ENCODE measurements at regions not wholly inside any gene's neighbourhood (a gene's known extent, or its start where the extent isn't known, plus 50 kb on each side); places are given as distances from the start of the nearest gene placed in this dataset.

DNA sequence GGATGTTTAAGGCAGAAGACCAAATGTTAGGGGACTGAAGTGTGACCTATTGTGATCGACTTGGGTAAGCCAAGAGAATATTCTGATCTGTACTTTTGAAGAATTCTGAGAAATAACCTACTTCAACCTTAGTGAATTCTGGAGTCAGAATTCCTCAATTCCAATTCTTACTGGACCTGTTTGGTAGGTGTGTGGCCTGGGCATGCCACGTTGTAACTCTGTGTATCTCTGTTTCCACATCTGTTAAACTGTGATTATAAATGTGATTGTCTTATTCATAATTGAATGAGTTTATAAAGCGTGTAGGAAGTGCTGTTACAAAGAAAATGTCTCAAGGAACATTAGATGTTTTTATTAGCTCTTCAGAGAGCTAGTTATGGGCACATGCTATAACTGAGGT, 64.5 kb downstream of the TUSC1 start:
- DNase-seq (ENCODE audit: low read depth): no peak

DNA sequence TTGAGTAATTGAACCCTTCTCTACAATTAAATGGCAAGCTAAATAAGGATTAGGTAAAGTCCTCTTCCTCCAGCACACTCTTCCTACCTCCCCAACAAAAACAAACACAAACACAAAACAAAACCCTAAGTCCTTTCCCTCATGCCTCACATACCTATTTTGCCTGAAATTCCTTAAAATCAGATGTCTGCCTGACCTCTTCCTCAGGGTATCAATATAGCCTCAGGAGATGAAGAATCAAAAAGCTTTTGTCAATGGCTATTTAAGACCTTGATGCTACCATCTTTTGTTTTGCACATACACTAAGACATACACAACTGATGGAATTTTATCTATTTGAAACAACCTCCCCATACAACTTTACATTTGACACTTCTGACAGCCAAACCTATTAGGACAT, 75.1 kb downstream of the TUSC1 start:
- no peak for DNase-seq (ENCODE audit: low read depth)

GRCh38 chr9:25602400-25603044, 75.7 kb downstream of the TUSC1 start:
- DNase-seq (ENCODE audit: low read depth): no peak

- DNase-seq (ENCODE audit: low read depth): no peak
Measured at GRCh38 chr9:25600501-25600900, 77.7 kb downstream of the TUSC1 start.

DNA sequence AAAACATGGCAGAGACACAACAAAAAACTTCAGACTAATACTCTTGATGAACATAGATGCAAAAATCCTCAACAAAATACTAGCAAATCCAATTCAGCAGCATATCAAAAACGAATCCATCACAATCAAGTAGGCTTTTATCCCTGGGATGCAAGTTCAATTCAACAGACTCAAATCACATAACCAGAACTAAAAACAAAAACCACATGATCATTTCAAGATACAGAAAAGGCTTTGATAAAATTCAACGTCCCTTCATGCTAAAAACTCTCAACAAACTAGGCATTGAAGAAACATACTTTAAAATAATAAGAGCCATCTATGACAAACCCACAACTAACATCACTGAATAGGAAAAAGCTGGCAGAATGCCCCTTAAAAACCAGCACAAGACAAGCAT, 93.6 kb downstream of the TUSC1 start:
- DNase-seq (ENCODE audit: low read depth): no peak

DNA sequence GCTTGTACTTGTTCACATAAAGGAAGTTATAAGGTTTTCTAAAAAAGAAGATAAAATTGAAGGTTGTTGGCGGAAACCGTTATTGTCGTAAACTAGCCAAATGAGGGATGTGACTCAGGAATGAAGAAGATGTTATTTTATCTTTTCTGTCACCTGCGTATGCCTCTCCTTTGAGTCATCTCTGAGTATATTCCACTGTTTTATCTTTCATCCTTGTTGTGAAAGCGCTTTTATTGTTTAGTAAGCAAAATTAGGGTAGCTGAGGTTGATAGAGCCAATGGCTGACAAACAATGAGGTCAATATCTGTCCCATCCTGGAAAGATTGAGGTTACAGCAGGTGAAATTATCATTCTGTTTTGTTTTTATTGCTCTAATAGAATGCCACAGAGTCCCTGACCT, 105.0 kb downstream of the TUSC1 start:
- DNase-seq (ENCODE audit: low read depth): no peak

- DNase-seq (ENCODE audit: low read depth): no peak
Measured at GRCh38 chr9:25571491-25571890, 106.8 kb downstream of the TUSC1 start.

- no peak for DNase-seq (ENCODE audit: low read depth)
Measured at GRCh38 chr9:25570802-25571201, 107.4 kb downstream of the TUSC1 start.

- DNase-seq (ENCODE audit: low read depth): no peak
Measured at GRCh38 chr9:25562101-25562500, 116.1 kb downstream of the TUSC1 start.

DNA sequence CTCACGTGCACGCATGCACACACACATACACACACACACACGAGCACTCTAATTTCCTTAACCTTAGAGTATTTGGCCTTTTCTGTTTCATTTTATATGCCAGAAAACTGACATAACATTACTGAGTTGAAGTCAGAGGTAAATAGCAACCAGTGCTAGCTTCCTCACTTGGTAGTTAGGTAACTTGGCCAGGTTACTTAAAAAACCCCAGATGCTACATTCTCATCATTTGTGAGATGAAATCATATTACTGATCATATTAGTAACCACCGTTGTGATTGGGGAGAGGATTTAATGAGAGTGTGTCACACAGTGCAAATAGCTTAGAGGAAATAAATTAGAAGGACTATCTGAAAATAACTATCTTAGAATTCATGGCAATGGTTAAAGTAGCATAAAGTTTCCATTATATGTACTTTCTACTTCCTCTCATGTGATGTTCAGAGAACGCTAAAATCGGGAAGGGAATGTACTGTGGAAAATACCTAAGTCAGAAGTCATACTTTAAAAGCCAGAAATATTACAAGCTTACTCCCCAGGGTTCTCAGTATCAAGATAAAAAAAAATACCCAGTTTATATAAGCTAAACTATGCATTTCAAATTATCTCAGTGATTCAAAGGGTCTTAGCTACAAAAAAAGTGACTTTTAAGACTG, 120.5 kb downstream of the TUSC1 start:
- DNase-seq (ENCODE audit: low read depth): no peak

DNA sequence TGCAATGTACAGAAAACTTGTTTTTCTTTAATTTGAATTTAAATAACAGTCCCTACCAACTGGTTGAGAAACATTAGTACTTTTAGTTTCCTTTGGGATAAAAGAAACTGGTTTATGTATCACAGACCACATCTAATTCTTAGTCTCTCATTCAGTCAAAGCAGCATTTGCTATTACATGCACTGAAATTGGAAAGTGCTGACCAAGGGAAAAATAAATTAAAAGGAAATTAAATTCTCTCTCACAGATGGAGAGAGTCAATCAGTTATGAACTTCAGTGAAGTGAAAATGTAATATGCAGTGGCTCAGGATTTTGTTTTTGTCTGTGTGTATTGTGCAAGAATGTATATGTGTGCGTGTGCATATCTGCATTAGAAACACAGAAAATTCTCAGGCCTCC, 121.7 kb downstream of the TUSC1 start:
- DNase-seq (ENCODE audit: low read depth): no peak

- no peak for DNase-seq (ENCODE audit: low read depth)
Measured at GRCh38 chr9:25548847-25549246, 129.4 kb downstream of the TUSC1 start.

- no peak for DNase-seq (ENCODE audit: low read depth)
Measured at GRCh38 chr9:25543806-25544205, 134.4 kb downstream of the TUSC1 start.

DNA sequence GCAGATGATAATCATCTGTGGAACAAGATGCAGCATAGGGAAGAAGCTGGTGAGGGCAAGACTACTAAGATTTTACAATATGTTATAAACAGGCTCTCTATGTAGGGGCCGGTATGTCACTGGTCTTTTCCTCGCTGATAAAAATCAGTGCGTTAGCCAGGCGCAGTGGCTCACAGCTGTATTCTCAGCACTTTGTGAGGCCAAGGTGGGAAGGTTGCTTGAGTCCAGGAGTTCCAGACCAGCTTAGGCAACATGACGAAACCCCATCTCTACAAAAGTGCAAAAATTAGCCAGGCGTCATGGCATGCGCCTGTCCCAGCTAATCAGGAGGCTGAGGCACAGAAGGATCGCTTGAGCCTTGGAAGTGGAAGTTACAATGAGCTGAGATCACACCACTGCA, 135.9 kb downstream of the TUSC1 start:
- no peak for DNase-seq (ENCODE audit: low read depth)

DNA sequence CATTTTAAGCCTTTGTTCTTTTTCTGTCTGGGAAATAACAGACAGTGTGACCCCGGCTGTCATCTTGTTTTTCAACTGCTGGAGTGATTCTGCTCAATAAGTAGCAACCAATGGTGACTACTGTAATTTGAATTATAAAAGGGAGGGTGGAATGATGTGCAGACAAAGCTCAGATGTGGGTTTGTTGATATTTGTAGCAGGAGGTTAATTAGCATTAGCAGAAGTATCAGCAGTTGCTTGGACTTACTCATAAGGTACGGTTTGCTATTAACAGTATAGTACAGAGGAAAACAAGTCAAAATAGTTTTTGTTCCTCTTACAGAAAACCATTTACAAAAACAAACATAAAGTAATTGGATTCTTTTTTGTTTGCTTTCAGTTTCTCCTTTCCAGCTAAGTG, 140.4 kb downstream of the TUSC1 start:
- no peak for DNase-seq (ENCODE audit: low read depth)

DNA sequence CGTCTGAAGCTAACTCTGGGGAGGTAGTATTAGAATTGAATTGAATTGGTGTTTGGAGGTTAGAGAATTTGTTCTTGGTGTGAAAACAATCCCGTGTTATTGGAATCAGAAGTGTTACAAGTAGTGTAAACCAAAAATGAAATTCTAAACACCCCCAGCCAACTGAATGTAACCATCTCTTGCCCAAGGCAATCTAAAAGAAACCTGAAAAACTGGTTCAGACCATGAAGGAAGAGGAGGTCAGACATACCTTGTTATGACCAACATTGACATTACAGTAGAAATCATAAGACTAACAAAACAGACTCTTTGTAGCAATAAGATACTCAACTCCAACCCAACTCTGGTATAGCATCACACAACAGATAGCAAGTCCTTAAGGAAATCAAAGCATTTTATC, 159.0 kb downstream of the TUSC1 start:
- no peak for DNase-seq (ENCODE audit: low read depth)

GRCh38 chr9:25517701-25518100, 160.5 kb downstream of the TUSC1 start:
- DNase-seq (ENCODE audit: low read depth): no peak

DNA sequence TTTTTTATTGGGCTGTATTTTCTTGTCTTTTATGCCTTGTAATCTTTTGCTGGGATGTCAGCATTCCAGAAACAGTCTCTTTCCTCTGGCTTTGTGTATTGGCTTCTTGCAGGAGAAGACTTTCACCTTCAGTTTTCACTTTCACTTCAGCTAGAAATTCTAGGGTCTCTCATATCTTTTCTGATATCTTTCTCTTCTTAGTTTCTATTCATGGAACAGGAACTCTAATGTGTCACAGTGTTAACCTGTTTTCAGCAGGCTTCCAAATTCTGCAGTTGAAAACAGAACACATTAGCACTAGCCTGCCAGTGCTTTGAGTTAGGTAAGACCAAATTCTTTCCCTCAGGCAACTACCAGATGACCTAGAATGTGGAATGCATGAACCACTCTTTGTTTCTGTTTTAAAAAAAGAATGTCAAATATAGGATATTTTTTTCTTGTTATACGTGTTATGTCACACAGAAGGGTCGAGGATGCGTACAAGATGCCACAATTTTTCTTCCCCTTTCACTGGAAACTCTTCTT, 164.7 kb downstream of the TUSC1 start:
- no peak for DNase-seq (ENCODE audit: low read depth)

DNA sequence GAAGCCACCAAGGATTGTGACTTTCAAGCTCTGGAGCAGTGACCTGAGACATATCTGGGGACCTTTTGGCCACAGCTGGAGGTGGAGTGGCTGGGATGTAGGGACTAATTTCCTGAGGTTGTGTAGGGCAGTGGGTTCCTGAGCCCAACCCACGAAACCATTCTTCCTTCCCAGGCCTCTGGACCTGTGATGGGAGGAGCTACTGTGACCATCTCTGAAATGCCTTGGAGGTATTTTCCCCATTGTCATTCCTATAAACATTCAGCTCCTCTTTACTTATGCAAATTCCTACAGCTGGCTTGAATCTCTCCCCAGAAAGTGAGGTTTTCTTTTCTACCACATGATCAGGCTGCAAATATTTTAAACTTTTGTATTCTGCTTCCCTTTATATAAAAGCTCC, 172.6 kb downstream of the TUSC1 start:
- DNase-seq (ENCODE audit: low read depth): no peak

- DNase-seq (ENCODE audit: low read depth): no peak
Measured at GRCh38 chr9:25481372-25481771, 196.9 kb downstream of the TUSC1 start.

DNA sequence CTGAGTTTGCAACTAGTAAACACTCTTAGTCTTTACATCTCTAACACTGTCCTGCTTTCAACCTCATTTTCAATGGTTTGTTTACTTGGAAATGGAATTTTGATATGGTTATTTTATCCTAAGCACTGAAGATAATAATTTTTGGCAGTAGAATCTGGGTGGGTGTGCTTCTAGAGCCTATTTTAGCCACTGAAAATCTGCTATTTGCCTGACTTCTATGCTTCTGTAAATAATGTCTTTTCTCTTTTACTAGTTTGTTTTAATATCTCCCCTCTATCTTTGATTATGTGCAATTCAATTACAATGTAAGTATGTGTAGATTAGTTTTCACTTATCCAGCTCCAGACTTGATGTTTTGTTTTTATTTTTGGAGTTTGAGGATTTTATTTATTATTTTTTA, 197.5 kb downstream of the TUSC1 start:
- DNase-seq (ENCODE audit: low read depth): no peak

GRCh38 chr9:25472681-25473080, 205.6 kb downstream of the TUSC1 start:
- DNase-seq (ENCODE audit: low read depth): no peak

DNA sequence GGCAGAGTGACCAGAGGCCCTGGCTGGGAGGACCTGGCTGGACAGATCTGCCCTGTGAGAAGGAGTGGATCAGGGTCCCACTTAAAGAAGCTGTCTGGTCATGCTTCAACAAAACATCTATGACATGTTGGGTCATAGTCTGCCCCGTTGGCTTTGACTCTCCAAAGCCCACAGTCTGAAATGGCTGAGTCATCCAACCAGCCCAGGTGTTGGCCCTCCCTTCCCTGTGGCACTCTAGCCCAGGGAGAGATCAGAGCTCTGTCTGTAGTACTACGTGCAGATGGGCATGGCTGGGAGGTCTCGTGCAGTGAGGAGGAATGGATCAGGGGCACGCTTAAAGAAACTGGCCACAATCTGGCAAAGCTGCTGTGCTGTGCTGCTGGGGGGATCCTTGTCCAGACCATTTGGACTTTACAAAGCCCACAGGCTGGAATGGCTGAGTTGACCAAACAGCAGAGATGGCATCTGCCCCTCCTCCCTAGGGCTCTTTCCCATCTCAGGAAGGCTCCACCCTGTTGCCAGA, 206.1 kb downstream of the TUSC1 start:
- DNase-seq (ENCODE audit: low read depth): no peak
